Ascending aorta (tissue), 2 donors: ENCODE measurements at regions not wholly inside any gene's neighbourhood (a gene's known extent, or its start where the extent isn't known, plus 50 kb on each side); places are given as distances from the start of the nearest gene placed in this dataset.

Experiments used
- DNase-seq, 2 donors: peaks; one replicate each; pipeline ENCODE4 v3.0.0-alpha.2; 2019; ENCODE audit warnings: low spot score in 2 of 2
- H3K27ac ChIP-seq, 2 donors: fragments of 200-600 bp; sonication (generic); one replicate each; pipeline ENCODE4 v1.5.1; 2016 to 2017; ENCODE audit warnings: mild to moderate bottlenecking in 1 of 2
- H3K27me3 ChIP-seq: fragments of 200-600 bp; sonication (generic); one replicate; pipeline ENCODE4 v1.5.1; 2017
- H3K36me3 ChIP-seq, 2 donors: fragments of 200-600 bp; sonication (generic); one replicate each; pipeline ENCODE4 v1.5.1; 2016
- H3K4me1 ChIP-seq, 2 donors: fragments of 200-600 bp; sonication (generic); one replicate each; pipeline ENCODE4 v1.5.1; 2016 to 2017; ENCODE audit warnings: mild to moderate bottlenecking in 1 of 2
- H3K4me3 ChIP-seq, 2 donors: fragments of 200-600 bp; sonication (generic); one replicate each; pipeline ENCODE4 v1.5.1; 2016 to 2017; ENCODE audit warnings: mild to moderate bottlenecking in 1 of 2
- H3K9me3 ChIP-seq, 2 donors: fragments of 200-600 bp; sonication (generic); one replicate each; pipeline ENCODE4 v1.5.1; 2016
- intact Hi-C: fragments of 100-400 bp; cut with DNase I; formaldehyde crosslinking; loops from one replicate; pipeline ENCODE4 v1.15.1; 2023
- TF ChIP-seq, protein P1 (sequence below), 3 experiments: fragments of 200-600 bp in 2 of 3; fragments of 450-650 bp in 1 of 3; sonication (generic) in 2 of 3; IDR thresholded peaks; one replicate each; pipeline ENCODE4 v1.5.1; 2016 to 2019; ENCODE audit warnings: antibody characterized with exemption in 3 of 3, mild to moderate bottlenecking in 1 of 3, moderate library complexity in 1 of 3

- intact Hi-C loops: loop anchor here (2.0 kb wide), 1 partner anchor 40 kb away; no protein-coding TSS in a partner anchor
- H3K27ac ChIP-seq: no peak overlapping the region
- no peaks in the 10 kb centered on the region for H3K9me3 ChIP-seq
- H3K4me3 ChIP-seq: no peak overlapping the region
- TF ChIP-seq, protein P1, sequence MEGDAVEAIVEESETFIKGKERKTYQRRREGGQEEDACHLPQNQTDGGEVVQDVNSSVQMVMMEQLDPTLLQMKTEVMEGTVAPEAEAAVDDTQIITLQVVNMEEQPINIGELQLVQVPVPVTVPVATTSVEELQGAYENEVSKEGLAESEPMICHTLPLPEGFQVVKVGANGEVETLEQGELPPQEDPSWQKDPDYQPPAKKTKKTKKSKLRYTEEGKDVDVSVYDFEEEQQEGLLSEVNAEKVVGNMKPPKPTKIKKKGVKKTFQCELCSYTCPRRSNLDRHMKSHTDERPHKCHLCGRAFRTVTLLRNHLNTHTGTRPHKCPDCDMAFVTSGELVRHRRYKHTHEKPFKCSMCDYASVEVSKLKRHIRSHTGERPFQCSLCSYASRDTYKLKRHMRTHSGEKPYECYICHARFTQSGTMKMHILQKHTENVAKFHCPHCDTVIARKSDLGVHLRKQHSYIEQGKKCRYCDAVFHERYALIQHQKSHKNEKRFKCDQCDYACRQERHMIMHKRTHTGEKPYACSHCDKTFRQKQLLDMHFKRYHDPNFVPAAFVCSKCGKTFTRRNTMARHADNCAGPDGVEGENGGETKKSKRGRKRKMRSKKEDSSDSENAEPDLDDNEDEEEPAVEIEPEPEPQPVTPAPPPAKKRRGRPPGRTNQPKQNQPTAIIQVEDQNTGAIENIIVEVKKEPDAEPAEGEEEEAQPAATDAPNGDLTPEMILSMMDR (IDR thresholded peaks at IDR 0.05): no peak
- no peaks in the 10 kb centered on the region for H3K36me3 ChIP-seq
- no peak for DNase-seq
- no peaks in the 10 kb centered on the region for H3K27me3 ChIP-seq
- peaks cover 0 to 7% of the 10 kb centered on the region in 2 donors for H3K4me1 ChIP-seq
Measured at GRCh38 chr5:124948754-124949275, 202.4 kb upstream of the ZNF608 start.

DNA sequence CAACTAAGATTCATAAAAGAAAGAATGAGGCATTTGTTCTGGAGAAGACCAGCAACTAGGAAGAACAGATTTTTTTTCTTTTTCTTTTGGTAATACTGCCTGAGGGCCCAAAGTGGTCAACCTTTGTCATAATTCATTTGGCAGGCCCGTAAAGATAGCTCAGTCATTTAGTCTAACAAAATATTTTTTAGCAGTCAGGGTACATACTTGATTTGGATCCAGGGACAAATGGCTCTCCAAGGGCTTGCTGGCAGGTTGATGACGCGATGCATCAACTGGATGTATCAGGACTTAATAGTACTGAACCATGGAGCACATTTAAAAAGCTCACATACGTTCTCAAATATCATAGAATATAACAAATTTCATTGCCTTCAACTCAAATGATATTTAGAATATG is 203.4 kb upstream of the ZNF608 start:
- no peaks in the 10 kb centered on the region for H3K27me3 ChIP-seq
- peak overlapping the region; percentile 2 to 9 for H3K27ac ChIP-seq
- DNase-seq: peak in 1 of 2 donors; percentile 72
- intact Hi-C loops: loop anchor here (2.0 to 5.0 kb wide), 2 partner anchors 41 to 298 kb away; no protein-coding TSS in a partner anchor
- no peaks in the 10 kb centered on the region for H3K36me3 ChIP-seq
- TF ChIP-seq, protein P1 (IDR thresholded peaks at IDR 0.05): no peak
- H3K4me1 ChIP-seq: peaks cover 0 to 7% of the 10 kb centered on the region in 2 donors
- no peak overlapping the region for H3K4me3 ChIP-seq
- H3K9me3 ChIP-seq: no peaks in the 10 kb centered on the region

DNA sequence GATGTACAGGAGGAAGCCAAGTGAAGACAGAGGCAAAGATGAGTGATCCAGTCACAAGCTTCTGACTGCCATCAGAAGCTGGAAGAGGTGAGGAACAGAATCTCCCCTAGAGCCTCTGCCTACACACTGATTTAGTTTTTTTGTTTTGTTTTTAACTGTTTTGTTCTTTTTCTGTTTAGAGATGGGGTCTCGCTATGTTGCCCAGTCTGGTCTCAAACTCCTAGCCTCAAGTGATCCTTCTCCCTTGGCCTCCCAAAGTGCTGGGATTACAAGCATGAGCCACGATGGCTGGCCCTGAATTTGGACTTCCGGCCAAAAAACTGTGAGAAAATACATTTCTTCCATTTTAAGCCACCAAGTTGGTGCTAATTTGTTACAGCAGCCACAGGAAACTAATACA is 204.7 kb upstream of the ZNF608 start:
- no peaks in the 10 kb centered on the region for H3K9me3 ChIP-seq
- H3K27me3 ChIP-seq: no peaks in the 10 kb centered on the region
- no peak overlapping the region for H3K4me3 ChIP-seq
- TF ChIP-seq, protein P1 (IDR thresholded peaks at IDR 0.05): no peak
- no peaks in the 10 kb centered on the region for H3K36me3 ChIP-seq
- H3K27ac ChIP-seq: no peak overlapping the region
- no peak for DNase-seq
- intact Hi-C loops: loop anchor here (5.0 kb wide), 1 partner anchor 299 kb away; no protein-coding TSS in a partner anchor
- peaks cover 0 to 7% of the 10 kb centered on the region in 2 donors for H3K4me1 ChIP-seq

- Histone ChIP-seq H3K27me3 (no peaks in the 10 kb centered on the region), H3K4me1 (peaks cover 0 to 7% of the 10 kb centered on the region in 2 donors), H3K27ac (no peak overlapping the region), H3K9me3 (no peaks in the 10 kb centered on the region), H3K4me3 (no peak overlapping the region), H3K36me3 (no peaks in the 10 kb centered on the region)
- DNase-seq: no peak
- TF ChIP-seq, protein P1 (IDR thresholded peaks at IDR 0.05): no peak
- intact Hi-C loops: loop anchor here (5.0 kb wide), 1 partner anchor 299 kb away; no protein-coding TSS in a partner anchor
Measured at GRCh38 chr5:124951661-124952060, 205.2 kb upstream of the ZNF608 start.

DNA sequence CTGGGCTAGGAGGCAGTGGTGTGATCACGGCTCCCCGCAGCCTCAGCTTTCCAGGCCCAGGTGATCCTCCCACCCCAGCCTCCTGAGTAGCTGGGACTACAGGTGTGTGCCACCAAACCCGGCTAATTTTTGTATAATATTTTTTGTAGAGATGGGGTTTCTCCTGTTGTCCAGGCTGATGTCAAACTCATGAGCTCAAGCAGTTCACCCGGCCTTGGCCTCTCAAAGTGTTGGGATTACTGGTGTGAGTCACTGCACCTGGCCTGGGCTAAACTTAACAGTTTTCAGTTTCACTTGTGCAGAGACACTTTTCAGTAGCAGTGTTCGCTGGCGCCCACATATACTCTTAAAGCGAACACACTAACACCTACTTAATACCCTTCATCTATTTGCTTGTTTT is 205.6 kb upstream of the ZNF608 start:
- intact Hi-C loops: loop anchor here (5.0 kb wide), 1 partner anchor 300 kb away; no protein-coding TSS in a partner anchor
- no peak overlapping the region for H3K27ac ChIP-seq
- no peak for DNase-seq
- no peaks in the 10 kb centered on the region for H3K27me3 ChIP-seq
- H3K9me3 ChIP-seq: no peaks in the 10 kb centered on the region
- H3K4me1 ChIP-seq: peaks cover 0 to 7% of the 10 kb centered on the region in 2 donors
- H3K36me3 ChIP-seq: no peaks in the 10 kb centered on the region
- TF ChIP-seq, protein P1 (IDR thresholded peaks at IDR 0.05): no peak
- H3K4me3 ChIP-seq: no peak overlapping the region
